ENCODE measurements at regions not wholly inside any gene's neighbourhood (a gene's known extent, or its start where the extent isn't known, plus 50 kb on each side); places are given as distances from the start of the nearest gene placed in this dataset.

DNA sequence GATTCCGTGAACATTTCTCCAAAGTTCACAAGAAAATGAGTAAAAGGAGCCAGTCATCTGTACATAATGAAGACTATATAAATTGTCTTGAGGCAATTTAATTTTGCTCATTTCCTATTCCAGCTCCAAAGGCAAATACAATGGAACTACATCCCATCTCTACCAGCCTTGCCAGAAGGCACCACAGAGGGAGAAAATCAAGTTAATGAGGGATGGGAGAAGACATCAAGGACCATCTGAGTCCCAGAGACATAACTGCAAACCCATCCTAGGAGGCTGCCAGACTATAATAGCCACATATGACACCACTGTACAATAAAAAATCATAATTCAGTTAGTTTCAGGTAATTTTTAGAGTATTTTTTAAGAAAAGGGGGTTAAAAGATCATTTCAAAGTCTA lies 136.3 kb upstream of the RGMB start:
- Mint-ChIP-seq H3K9me3 (ENCODE audit: insufficient read depth) (no peaks in the 10 kb centered on the region), H3K27ac (no peak overlapping the region), H3K4me3 (no peak overlapping the region), H3K27me3 (no peaks in the 10 kb centered on the region), H3K4me1 (no peaks in the 10 kb centered on the region)
- Histone ChIP-seq H3K27me3 (replicated peaks in 1 of 4; ENCODE audit: control extremely low read depth in 1 of 4, control insufficient read depth in 3 of 4, insufficient read depth in 4 of 4, low read length in 3 of 4) (no peaks in the 10 kb centered on the region), H3K4me3 (ENCODE audit: control extremely low read depth in 1 of 5, extremely low read depth in 1 of 5, insufficient read depth in 1 of 5, low read depth in 2 of 5, low read length in 4 of 5) (no peak overlapping the region), H3K27ac (ENCODE audit: low read length in 2 of 2) (no peak overlapping the region), H3K9me3 (ENCODE audit: control extremely low read depth in 1 of 3, control insufficient read depth in 2 of 3, insufficient read depth in 1 of 3, low read length in 2 of 3) (no peaks in the 10 kb centered on the region), H2AFZ (ENCODE audit: insufficient read depth, low read depth, low read length, poor library complexity, severe bottlenecking) (no peak overlapping the region), H3K4me1 (ENCODE audit: control insufficient read depth in 2 of 2, insufficient read depth in 2 of 2, low read length in 2 of 2) (no peaks in the 10 kb centered on the region), H3K9ac (ENCODE audit: low read length) (no peak overlapping the region), H3K36me3 (replicated peaks in 1 of 2; ENCODE audit: control extremely low read depth in 1 of 2, control insufficient read depth in 1 of 2, extremely low read depth in 1 of 2, insufficient read depth in 2 of 2, low read length in 1 of 2) (no peaks in the 10 kb centered on the region), H3K4me2 (replicated peaks; ENCODE audit: low read depth, low read length, poor library complexity, severe bottlenecking) (no peak overlapping the region), H4K20me1 (ENCODE audit: control insufficient read depth, insufficient read depth, low read length, poor library complexity, severe bottlenecking) (no peaks in the 10 kb centered on the region), H3K79me2 (ENCODE audit: control insufficient read depth, insufficient read depth, low read length) (no peaks in the 10 kb centered on the region)
- no CpG with 5 or more reads among the region's 1 CpG for WGBS (ENCODE audit: insufficient coverage)
- ChIA-PET CTCF (no interaction called here), POLR2A (no interaction called here)
- ATAC-seq (ENCODE audit: low read depth) (no peak), DNase-seq (no peak)
- intact Hi-C loops (cut with micrococcal nuclease), result no loop called here
- TF ChIP-seq CTCF (IDR thresholded peaks at IDR 0.05) (no peak), EZH2 (IDR thresholded peaks at IDR 0.05; ENCODE audit: borderline replicate concordance, insufficient read depth, low read depth, low read length, poor library complexity, severe bottlenecking) (no peak)

GRCh38 chr5:98637557-98637956 lies 135.9 kb upstream of the RGMB start:
- Mint-ChIP-seq H3K4me1 (no peaks in the 10 kb centered on the region), H3K27me3 (no peaks in the 10 kb centered on the region), H3K4me3 (no peak overlapping the region), H3K27ac (no peak overlapping the region), H3K9me3 (ENCODE audit: insufficient read depth) (no peaks in the 10 kb centered on the region)
- Histone ChIP-seq H3K27me3 (replicated peaks in 1 of 4; ENCODE audit: control extremely low read depth in 1 of 4, control insufficient read depth in 3 of 4, insufficient read depth in 4 of 4, low read length in 3 of 4) (no peaks in the 10 kb centered on the region), H3K79me2 (ENCODE audit: control insufficient read depth, insufficient read depth, low read length) (no peaks in the 10 kb centered on the region), H2AFZ (ENCODE audit: insufficient read depth, low read depth, low read length, poor library complexity, severe bottlenecking) (no peak overlapping the region), H3K4me3 (ENCODE audit: control extremely low read depth in 1 of 5, extremely low read depth in 1 of 5, insufficient read depth in 1 of 5, low read depth in 2 of 5, low read length in 4 of 5) (no peak overlapping the region), H3K27ac (ENCODE audit: low read length in 2 of 2) (no peak overlapping the region), H3K36me3 (replicated peaks in 1 of 2; ENCODE audit: control extremely low read depth in 1 of 2, control insufficient read depth in 1 of 2, extremely low read depth in 1 of 2, insufficient read depth in 2 of 2, low read length in 1 of 2) (no peaks in the 10 kb centered on the region), H4K20me1 (ENCODE audit: control insufficient read depth, insufficient read depth, low read length, poor library complexity, severe bottlenecking) (no peaks in the 10 kb centered on the region), H3K4me1 (ENCODE audit: control insufficient read depth in 2 of 2, insufficient read depth in 2 of 2, low read length in 2 of 2) (no peaks in the 10 kb centered on the region), H3K9ac (ENCODE audit: low read length) (no peak overlapping the region), H3K4me2 (replicated peaks; ENCODE audit: low read depth, low read length, poor library complexity, severe bottlenecking) (no peak overlapping the region), H3K9me3 (ENCODE audit: control extremely low read depth in 1 of 3, control insufficient read depth in 2 of 3, insufficient read depth in 1 of 3, low read length in 2 of 3) (no peaks in the 10 kb centered on the region)
- DNase-seq (no peak), ATAC-seq (ENCODE audit: low read depth) (no peak)
- intact Hi-C loops (cut with micrococcal nuclease), result no loop called here
- TF ChIP-seq CTCF (IDR thresholded peaks at IDR 0.05) (no peak), EZH2 (IDR thresholded peaks at IDR 0.05; ENCODE audit: borderline replicate concordance, insufficient read depth, low read depth, low read length, poor library complexity, severe bottlenecking) (no peak)
- POLR2A ChIA-PET, result no interaction called here
- 58% methylated on average over 2 of the region's 3 CpGs for WGBS (ENCODE audit: insufficient coverage)
- CTCF ChIA-PET, result no interaction called here
